H1 (cell line): ENCODE measurements at regions not wholly inside any gene's neighbourhood (a gene's known extent, or its start where the extent isn't known, plus 50 kb on each side); places are given as distances from the start of the nearest gene placed in this dataset.

ENCODE experiments used
- CTCF ChIA-PET: fragments of 300-600 bp; sonication (Branson Sonifier 250); formaldehyde crosslinking; loops from one replicate; lab custom pipeline; 2021; ENCODE audit not compliant: partially characterized antibody; lab: Charles Lee
- POLR2A ChIA-PET: fragments of 300-600 bp; sonication (Branson Sonifier 250); formaldehyde crosslinking; loops from one replicate; lab custom pipeline; 2021; ENCODE audit warnings: inconsistent platforms; ENCODE audit not compliant: partially characterized antibody; lab: Charles Lee
- DNase-seq, 2 experiments: peaks; one replicate each; pipeline versions ENCODE4 v3.0.0 to v3.0.0-alpha.2; 2010 to 2022; ENCODE audit warnings: low spot score in 2 of 2, low read depth in 1 of 2, mixed read lengths in 1 of 2
- FAIRE-seq: peaks from 2 replicates; lab custom pipeline; 2011; peaks lifted over from hg19 to GRCh38; lab: Jason Lieb, UNC
- H2AFZ ChIP-seq: 2 replicates; pipeline ENCODE4 v1.8.1; 2012; ENCODE audit warnings: low read length, inconsistent platforms
- H2AK5ac ChIP-seq: 2 replicates; pipeline ENCODE4 v1.6.1; 2013; ENCODE audit warnings: low read depth, low read length
- H2BK120ac ChIP-seq: replicated peaks from 2 replicates; pipeline ENCODE3; 2013; ENCODE audit warnings: low read depth, low read length, inconsistent platforms
- H2BK12ac ChIP-seq: 2 replicates; pipeline ENCODE4 v1.6.1; 2013; ENCODE audit warnings: low read depth, low read length
- H2BK15ac ChIP-seq: 2 replicates; pipeline ENCODE4 v1.6.1; 2013; ENCODE audit warnings: low read length
- H2BK20ac ChIP-seq: 2 replicates; pipeline ENCODE4 v1.6.1; 2013; ENCODE audit warnings: low read length
- H2BK5ac ChIP-seq: 2 replicates; pipeline ENCODE4 v1.6.1; 2013; ENCODE audit warnings: low read depth, low read length
- H3K14ac ChIP-seq: 2 replicates; pipeline ENCODE4 v1.6.1; 2013; ENCODE audit warnings: inconsistent platforms; ENCODE audit not compliant: insufficient read length
- H3K18ac ChIP-seq: 2 replicates; pipeline ENCODE4 v1.6.1; 2013; ENCODE audit warnings: low read length; ENCODE audit errors: extremely low read depth
- H3K23ac ChIP-seq: 2 replicates; pipeline ENCODE4 v1.6.1; 2013; ENCODE audit warnings: inconsistent platforms; ENCODE audit not compliant: insufficient read length
- H3K23me2 ChIP-seq: 2 replicates; pipeline ENCODE4 v1.6.1; 2013; ENCODE audit warnings: low read depth, low read length
- H3K27ac ChIP-seq: 2 replicates; pipeline ENCODE4 v1.6.1; 2011; ENCODE audit warnings: low read depth, low read length, inconsistent platforms
- H3K27me3 ChIP-seq, 4 experiments: replicated peaks in 1 of 4; 1 replicate in 1 of 4; 2 replicates in 3 of 4; pipeline versions ENCODE4 v1.6.1 to v1.8.1; 2011 to 2013; ENCODE audit warnings: low read length in 3 of 4, mild to moderate bottlenecking in 3 of 4, inconsistent platforms in 2 of 4, mixed read lengths in 2 of 4, moderate library complexity in 1 of 4; ENCODE audit not compliant: control insufficient read depth in 3 of 4, insufficient read depth in 3 of 4; ENCODE audit errors: extremely low read depth in 1 of 4
- H3K36me3 ChIP-seq, 4 experiments: 2 replicates each; pipeline versions ENCODE4 v1.6.1 to v1.8.1; 2011 to 2013; ENCODE audit warnings: mild to moderate bottlenecking in 4 of 4, low read length in 3 of 4, moderate library complexity in 2 of 4, control low read depth in 1 of 4, inconsistent platforms in 1 of 4; ENCODE audit not compliant: insufficient read depth in 4 of 4, control insufficient read depth in 2 of 4
- H3K4ac ChIP-seq: replicated peaks from 2 replicates; pipeline ENCODE3; 2013; ENCODE audit warnings: low read length, low read depth, mixed read lengths, inconsistent platforms; ENCODE audit not compliant: insufficient read length
- H3K4me1 ChIP-seq, 4 experiments: replicated peaks in 1 of 4; 1 replicate in 1 of 4; 2 replicates in 3 of 4; pipeline versions ENCODE4 v1.6.1 to v1.8.1; 2011 to 2013; ENCODE audit warnings: low read length in 3 of 4, inconsistent platforms in 2 of 4, mixed read lengths in 1 of 4; ENCODE audit not compliant: insufficient read depth in 4 of 4, control insufficient read depth in 3 of 4
- H3K4me2 ChIP-seq, 2 experiments: 2 replicates each; pipeline versions ENCODE4 v1.6.1 to v1.8.1; 2011 to 2013; ENCODE audit warnings: low read depth in 2 of 2, low read length in 2 of 2, control low read depth in 1 of 2, inconsistent platforms in 1 of 2, mild to moderate bottlenecking in 1 of 2; ENCODE audit not compliant: insufficient read depth in 1 of 2
- H3K4me3 ChIP-seq, 4 experiments: fragments of 200-600, 300-600 bp in 1 of 4; sonication (generic), shearing (Covaris generic), sonication (Bioruptor Twin) in 1 of 4; 2 replicates each; pipeline versions ENCODE4 v1.5.1 to v1.8.1; 2011 to 2016; ENCODE audit warnings: low read length in 4 of 4, low read depth in 3 of 4, control low read depth in 2 of 4, inconsistent platforms in 2 of 4, mild to moderate bottlenecking in 2 of 4, mixed read lengths in 1 of 4, moderate library complexity in 1 of 4; ENCODE audit not compliant: insufficient read depth in 2 of 4; ENCODE audit errors: extremely low read depth in 1 of 4
- H3K56ac ChIP-seq: replicated peaks from 2 replicates; pipeline ENCODE3; 2013; ENCODE audit warnings: low read depth, mild to moderate bottlenecking, mixed read lengths, low read length, inconsistent platforms; ENCODE audit not compliant: insufficient read length
- H3K79me1 ChIP-seq: 2 replicates; pipeline ENCODE4 v1.6.1; 2013; ENCODE audit warnings: low read depth, low read length, control low read depth
- H3K79me2 ChIP-seq, 2 experiments: 2 replicates each; pipeline versions ENCODE4 v1.6.1 to v1.8.1; 2012 to 2013; ENCODE audit warnings: low read length in 2 of 2, mild to moderate bottlenecking in 2 of 2, inconsistent platforms in 1 of 2; ENCODE audit not compliant: insufficient read depth in 2 of 2, control insufficient read depth in 1 of 2
- H3K9ac ChIP-seq, 4 experiments: replicated peaks in 1 of 4; 1 replicate in 1 of 4; 2 replicates in 3 of 4; pipeline versions ENCODE4 v1.6.1 to v1.8.1; 2011 to 2013; ENCODE audit warnings: low read depth in 3 of 4, low read length in 3 of 4, control low read depth in 2 of 4, mild to moderate bottlenecking in 2 of 4, moderate library complexity in 2 of 4, inconsistent platforms in 1 of 4; ENCODE audit errors: extremely low read depth in 1 of 4
- H3K9me3 ChIP-seq, 2 experiments: 2 replicates each; pipeline versions ENCODE4 v1.6.1 to v1.8.1; 2012 to 2013; ENCODE audit warnings: mild to moderate bottlenecking in 2 of 2, moderate library complexity in 2 of 2, control low read depth in 1 of 2, inconsistent platforms in 1 of 2, low read depth in 1 of 2, low read length in 1 of 2, mixed read lengths in 1 of 2; ENCODE audit not compliant: insufficient read depth in 2 of 2
- H4K20me1 ChIP-seq, 2 experiments: replicated peaks in 1 of 2; 2 replicates each; pipeline versions ENCODE3 to v1.8.1; 2011 to 2013; ENCODE audit warnings: inconsistent platforms in 2 of 2, low read length in 2 of 2, mild to moderate bottlenecking in 1 of 2; ENCODE audit not compliant: insufficient read depth in 2 of 2, control insufficient read depth in 1 of 2
- H4K5ac ChIP-seq: 2 replicates; pipeline ENCODE4 v1.6.1; 2013; ENCODE audit warnings: low read length, low read depth, mixed read lengths, inconsistent platforms; ENCODE audit not compliant: insufficient read length
- H4K8ac ChIP-seq: 2 replicates; pipeline ENCODE4 v1.8.0; 2013; ENCODE audit warnings: mild to moderate bottlenecking, moderate library complexity, low read length, inconsistent platforms; ENCODE audit not compliant: insufficient read depth; ENCODE audit errors: extremely low read depth
- H4K91ac ChIP-seq: replicated peaks from 2 replicates; pipeline ENCODE3; 2013; ENCODE audit warnings: low read length, mixed read lengths, inconsistent platforms; ENCODE audit not compliant: insufficient read length
- POLR2A ChIP-seq, 2 experiments: IDR thresholded peaks; 1 replicate in 1 of 2; 2 replicates in 1 of 2; pipeline ENCODE4 v1.6.1; 2011; ENCODE audit warnings: low read depth in 2 of 2, low read length in 2 of 2, mild to moderate bottlenecking in 2 of 2; ENCODE audit errors: control extremely low read depth in 1 of 2
- SP2 ChIP-seq: IDR thresholded peaks from 2 replicates; pipeline ENCODE4 v1.6.1; 2012; ENCODE audit warnings: mild to moderate bottlenecking, low read length, inconsistent platforms
- WGBS, 2 experiments: shearing (Covaris generic) in 1 of 2; methylation state at CpG; one replicate each; pipeline versions ENCODE4 v1.1.6 to v1.1.7; 2013 to 2015; ENCODE audit warnings: low lambda C conversion rate in 2 of 2, mixed read lengths in 2 of 2, inconsistent platforms in 1 of 2, low coverage in 1 of 2, missing lambda C conversion rate in 1 of 2; ENCODE audit not compliant: insufficient replicate concordance in 2 of 2, insufficient coverage in 1 of 2, insufficient read length in 1 of 2; ENCODE audit errors: extremely low coverage in 1 of 2, missing lambda C conversion rate in 1 of 2; 5-methylcytosine and 5-hydroxymethylcytosine counted together
- TF ChIP-seq, protein P1 (sequence below): IDR thresholded peaks from 2 replicates; pipeline ENCODE4 v1.6.1; 2012; ENCODE audit warnings: inconsistent platforms

- Histone ChIP-seq H3K9me3 (peaks cover 0 to 2% of the 10 kb centered on the region in 2 experiments; a peak in 2 of 4 replicates), H3K56ac (no peak overlapping the region), H4K5ac (no peak overlapping the region), H3K23ac (no peak overlapping the region), H3K4me1 (no peaks in the 10 kb centered on the region), H3K27ac (no peak overlapping the region), H3K79me2 (no peaks in the 10 kb centered on the region), H3K4me3 (no peak overlapping the region), H3K18ac (no peak overlapping the region), H4K20me1 (no peaks in the 10 kb centered on the region), H4K91ac (no peak overlapping the region), H3K79me1 (no peaks in the 10 kb centered on the region), H4K8ac (no peak overlapping the region), H3K14ac (no peak overlapping the region), H3K27me3 (no peaks in the 10 kb centered on the region), H2BK5ac (no peak overlapping the region), H3K23me2 (no peaks in the 10 kb centered on the region), H3K4ac (no peak overlapping the region), H3K4me2 (no peak overlapping the region), H2AFZ (no peak overlapping the region), H2BK12ac (no peak overlapping the region), H3K9ac (no peak overlapping the region), H2BK15ac (no peak overlapping the region), H3K36me3 (no peaks in the 10 kb centered on the region), H2BK20ac (no peak overlapping the region), H2AK5ac (no peak overlapping the region), H2BK120ac (no peak overlapping the region)
- POLR2A ChIA-PET, result no interaction called here
- CTCF ChIA-PET, result no interaction called here
- DNase-seq, result no peak
- FAIRE-seq, result no peak
- 95% methylated on average over 7 of the region's 7 CpGs; no CpG with 5 or more reads in 1 of the 2 experiments for WGBS, 2 experiments
- TF ChIP-seq, protein P1, sequence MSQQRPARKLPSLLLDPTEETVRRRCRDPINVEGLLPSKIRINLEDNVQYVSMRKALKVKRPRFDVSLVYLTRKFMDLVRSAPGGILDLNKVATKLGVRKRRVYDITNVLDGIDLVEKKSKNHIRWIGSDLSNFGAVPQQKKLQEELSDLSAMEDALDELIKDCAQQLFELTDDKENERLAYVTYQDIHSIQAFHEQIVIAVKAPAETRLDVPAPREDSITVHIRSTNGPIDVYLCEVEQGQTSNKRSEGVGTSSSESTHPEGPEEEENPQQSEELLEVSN, result no peak
- TF ChIP-seq POLR2A (IDR thresholded peaks at IDR 0.05; ENCODE audit: control extremely low read depth in 1 of 2, low read depth in 2 of 2, low read length in 2 of 2), result no peak
- TF ChIP-seq SP2, result no peak
These were observed 92.5 kb downstream of the PSMB1 start for GRCh38 chr6:170460641-170461040.
